K562 (cell line): ENCODE measurements at regions not wholly inside any gene's neighbourhood (a gene's known extent, or its start where the extent isn't known, plus 50 kb on each side); places are given as distances from the start of the nearest gene placed in this dataset.

Source experiments
- ATAC-seq: fragments of 200-7000 bp; cut with Tn5 transposase; 3 replicates; pipeline ENCODE4 v1.9.1; 2020; ENCODE audit warnings: moderate library complexity
- BruUV-seq: library from RNA; stranded (reverse); fragments of 400-500 nt; replicated peaks from 2 replicates; lab custom pipeline; 2021; lab: Mats Ljungman, UMichigan
- CTCF ChIA-PET: fragments of 300-600 bp; formaldehyde crosslinking; extraction: SDS; loops from one replicate; lab custom pipeline; 2021; ENCODE audit warnings: low intra/inter-chr PET ratio; lab: Yijun Ruan, JAX
- POLR2A ChIA-PET: fragments of 300-600, 350-650 bp; sonication (Branson Sonifier 250); formaldehyde crosslinking; extraction: SDS; loops from one replicate; lab custom pipeline; 2021; ENCODE audit warnings: antibody characterized with exemption, inconsistent platforms; lab: Yijun Ruan, JAX
- DNase-seq, 4 experiments: peaks; one replicate each; pipeline versions ENCODE4 v3.0.0 to v3.0.0-alpha.2; 2011 to 2018; ENCODE audit warnings: low spot score in 3 of 4, mixed read lengths in 3 of 4; ENCODE audit errors: extremely low read depth in 1 of 4
- FAIRE-seq: peaks from 2 replicates; lab custom pipeline; 2011; peaks lifted over from hg19 to GRCh38; lab: Jason Lieb, UNC
- H2AFZ ChIP-seq: 2 replicates; pipeline ENCODE4 v1.6.0; 2011; ENCODE audit warnings: low read depth, low read length, control low read depth, inconsistent platforms
- H3K27ac ChIP-seq: fragments of 200-600 bp; 3 replicates; pipeline ENCODE4 v1.8.0; 2011; ENCODE audit warnings: low read depth, mild to moderate bottlenecking, control low read depth, inconsistent platforms, low read length, moderate library complexity, mixed read lengths; ENCODE audit errors: extremely low read depth
- H3K27me3 ChIP-seq, 2 experiments: fragments of 300-600 bp in 1 of 2; 2 replicates in 1 of 2; 3 replicates in 1 of 2; pipeline versions ENCODE4 v1.6.0 to v1.8.0; 2011; ENCODE audit warnings: inconsistent platforms in 2 of 2, low read length in 2 of 2, mild to moderate bottlenecking in 1 of 2, mixed read lengths in 1 of 2, moderate library complexity in 1 of 2; ENCODE audit not compliant: control insufficient read depth in 2 of 2, insufficient read depth in 2 of 2
- H3K36me3 ChIP-seq: fragments of 300-600 bp; 3 replicates; pipeline ENCODE4 v1.8.0; 2011; ENCODE audit warnings: mild to moderate bottlenecking, low read length, inconsistent platforms; ENCODE audit not compliant: control insufficient read depth, insufficient read depth
- H3K4me1 ChIP-seq, 2 experiments: fragments of 200-600 bp in 1 of 2; replicated peaks in 1 of 2; 2 replicates in 1 of 2; 3 replicates in 1 of 2; pipeline versions ENCODE4 v1.5.1 to v1.8.0; 2011; ENCODE audit warnings: inconsistent platforms in 2 of 2, low read length in 2 of 2, mild to moderate bottlenecking in 1 of 2, mixed read lengths in 1 of 2, moderate library complexity in 1 of 2; ENCODE audit not compliant: control insufficient read depth in 2 of 2, insufficient read depth in 2 of 2
- H3K4me2 ChIP-seq: 2 replicates; pipeline ENCODE4 v1.6.1; 2011; ENCODE audit warnings: low read length, control low read depth, inconsistent platforms, mixed read lengths; ENCODE audit not compliant: insufficient read depth
- H3K4me3 ChIP-seq: fragments of 200-600 bp; sonication (generic), shearing (Covaris generic); 2 replicates; pipeline ENCODE4 v1.5.1; 2016; ENCODE audit warnings: control low read depth, inconsistent platforms
- H3K79me2 ChIP-seq: fragments of 200-600 bp; 3 replicates; pipeline ENCODE4 v1.8.0; 2011; ENCODE audit warnings: low read length, inconsistent platforms; ENCODE audit not compliant: control insufficient read depth, insufficient read depth
- H3K9ac ChIP-seq, 2 experiments: 2 replicates each; pipeline versions ENCODE4 v1.6.0 to v1.6.1; 2011; ENCODE audit warnings: low read depth in 2 of 2, low read length in 2 of 2, control low read depth in 1 of 2, inconsistent platforms in 1 of 2, mild to moderate bottlenecking in 1 of 2, mixed read lengths in 1 of 2; ENCODE audit not compliant: insufficient read depth in 1 of 2
- H3K9me1 ChIP-seq: one replicate; pipeline ENCODE4 v1.6.0; 2011; ENCODE audit warnings: inconsistent platforms, mild to moderate bottlenecking, low read length, moderate library complexity; ENCODE audit not compliant: control insufficient read depth, insufficient read depth
- H3K9me3 ChIP-seq: replicated peaks from 2 replicates; pipeline ENCODE4 v1.5.1; 2011; ENCODE audit warnings: low read depth, low read length, inconsistent platforms; ENCODE audit not compliant: control insufficient read depth, insufficient read depth
- H4K20me1 ChIP-seq: replicated peaks from 2 replicates; pipeline ENCODE4 v1.6.1; 2011; ENCODE audit warnings: low read length, inconsistent platforms, mixed read lengths; ENCODE audit not compliant: control insufficient read depth, insufficient read depth
- CHCHD3 ChIP-seq: fragments of 250-450 bp; sonication (Bioruptor Pico); IDR thresholded peaks from 2 replicates; pipeline ENCODE4 v2.1.2; 2022; ENCODE audit warnings: mild to moderate bottlenecking
- CHD2 ChIP-seq: IDR thresholded peaks from 2 replicates; pipeline ENCODE4 v1.6.1; 2011; ENCODE audit warnings: low read depth, low read length
- HBP1 ChIP-seq: fragments of 450-650 bp; formaldehyde crosslinking; IDR thresholded peaks from 2 replicates; pipeline ENCODE4 v1.4.0; 2022; ENCODE audit warnings: missing genetic modification characterization
- ILF3 ChIP-seq: fragments of 450-650 bp; IDR thresholded peaks from 2 replicates; pipeline ENCODE4 v1.6.1; 2018; ENCODE audit warnings: antibody characterized with exemption, mild to moderate bottlenecking, moderate library complexity, borderline replicate concordance
- ILK ChIP-seq: fragments of 450-650 bp; IDR thresholded peaks from 2 replicates; pipeline ENCODE4 v1.6.1; 2016; ENCODE audit warnings: missing genetic modification characterization, low read depth, mild to moderate bottlenecking, missing compliant biosample characterization, moderate library complexity, borderline replicate concordance
- MAX ChIP-seq: sonication (generic); formaldehyde crosslinking; IDR thresholded peaks from 2 replicates; pipeline ENCODE4 v1.9.0; 2022; ENCODE audit warnings: mild to moderate bottlenecking, missing genetic modification reagents
- ZNF274 ChIP-seq: IDR thresholded peaks from 2 replicates; pipeline ENCODE4 v1.6.1; 2011; ENCODE audit warnings: low read depth, mild to moderate bottlenecking, low read length, moderate library complexity, borderline replicate concordance
- ZNF764 ChIP-seq: fragments of 250-450 bp; sonication (Bioruptor Pico); IDR thresholded peaks from 2 replicates; pipeline ENCODE4 v1.4.0; 2020; ENCODE audit warnings: low read depth, mild to moderate bottlenecking, moderate library complexity
- whole genome bisulfite sequencing: fragments of 100-300 bp; shearing (Covaris generic); methylation state at CpG from one replicate; pipeline ENCODE4 v1.1.6; 2016; ENCODE audit warnings: low coverage, mixed read lengths; ENCODE audit not compliant: insufficient coverage; ENCODE audit errors: missing lambda C conversion rate; 5-methylcytosine and 5-hydroxymethylcytosine counted together
- in situ Hi-C: fragments of 300-500 bp; cut with MboI; formaldehyde crosslinking; loops from 4 replicates; pipeline ENCODE4 v1.15.0; 2018; ENCODE audit warnings: inconsistent platforms, mixed read lengths
- intact Hi-C: fragments of 100-400 bp; cut with micrococcal nuclease; formaldehyde crosslinking; loops from 2 replicates; pipeline ENCODE4 v1.14.2; 2022

- no peak for TF ChIP-seq HBP1 (CRISPR knock-in tag)
Observed at GRCh38 chr9:88925481-88925880, 65.8 kb upstream of the S1PR3 start (continued).

- H3K9me1 ChIP-seq, result no peaks in the 10 kb centered on the region
- no peaks in the 10 kb centered on the region for H3K27me3 ChIP-seq
- ChIA-PET POLR2A (no interaction called here), CTCF (no interaction called here)
- no peak overlapping the region for H3K9ac ChIP-seq
- no peak overlapping the region; the same call in 2 of the 3 replicates for H3K27ac ChIP-seq
- in situ Hi-C loops, result no loop called here
- 73% methylated on average over 3 of the region's 5 CpGs for WGBS
- TF ChIP-seq ZNF764 (CRISPR knock-in tag) (no peak), ILK (tag) (no peak), CHD2 (no peak), MAX (no peak), CHCHD3 (CRISPR knock-in tag) (no peak), ZNF274 (no peak), ILF3 (no peak)
- no peak overlapping the region for H3K4me2 ChIP-seq
- no peak for FAIRE-seq
- BruUV-seq, result no TSS peak
- H3K79me2 ChIP-seq, result no peaks in the 10 kb centered on the region
- intact Hi-C loops, result no loop called here
- peaks cover 0 to 5% of the 10 kb centered on the region in 2 experiments; a peak in 2 of 5 replicates for H3K4me1 ChIP-seq
- no peaks in the 10 kb centered on the region for H3K36me3 ChIP-seq
- ATAC-seq, result no peak
- no peaks in the 10 kb centered on the region for H3K9me3 ChIP-seq
- no peak for DNase-seq
- no peak overlapping the region for H3K4me3 ChIP-seq
- peak overlapping the region; percentile 32; the same call in 1 of the 2 replicates for H2AFZ ChIP-seq
- H4K20me1 ChIP-seq, result no peaks in the 10 kb centered on the region
Observed at GRCh38 chr9:88926781-88927505, 64.3 kb upstream of the S1PR3 start.
